ENCODE measurements at regions not wholly inside any gene's neighbourhood (a gene's known extent, or its start where the extent isn't known, plus 50 kb on each side); places are given as distances from the start of the nearest gene placed in this dataset.

- BruUV-seq (replicated peaks): no TSS peak
- Histone ChIP-seq H3K4me3 (replicated peaks in 1 of 2; ENCODE audit: low read depth in 1 of 2, low read length in 2 of 2) (no peak overlapping the region), H3K79me2 (ENCODE audit: insufficient read depth, low read length) (no peaks in the 10 kb centered on the region), H3K9me2 (ENCODE audit: insufficient read depth) (no peaks in the 10 kb centered on the region), H3K9me3 (ENCODE audit: control insufficient read depth in 1 of 2, insufficient read depth in 1 of 2, low read depth in 1 of 2, low read length in 2 of 2) (no peaks in the 10 kb centered on the region), H2AFZ (ENCODE audit: low read depth, low read length, poor library complexity, severe bottlenecking) (no peak overlapping the region), H3K4me2 (ENCODE audit: low read length) (no peak overlapping the region), H3K9ac (ENCODE audit: low read length) (no peak overlapping the region), H3K4me1 (ENCODE audit: control insufficient read depth in 1 of 2, insufficient read depth in 2 of 2, low read length in 2 of 2) (no peaks in the 10 kb centered on the region), H3K27ac (ENCODE audit: low read depth, low read length) (no peak overlapping the region), H3K27me3 (ENCODE audit: insufficient read depth, low read length) (no peaks in the 10 kb centered on the region), H3K36me3 (ENCODE audit: control insufficient read depth in 1 of 2, insufficient read depth in 2 of 2, low read length in 2 of 2) (no peaks in the 10 kb centered on the region), H4K20me1 (ENCODE audit: insufficient read depth) (no peaks in the 10 kb centered on the region)
- RAD21 ChIA-PET (ENCODE audit: low non-redundant PET in 1 of 2, low total read pairs in 2 of 2, uncharacterized antibody in 2 of 2, unreplicated experiment in 2 of 2): no interaction called here
- DNase-seq (ENCODE audit: low read depth, low spot score) (no peak), ATAC-seq (no peak)
- TF ChIP-seq YY1 (IDR thresholded peaks at IDR 0.05; ENCODE audit: extremely low read depth, insufficient replicate concordance, low read depth, low read length): no peak
- no peak for TF ChIP-seq JUND (IDR thresholded peaks at IDR 0.05)
- no peak for TF ChIP-seq TCF7L2 (IDR thresholded peaks at IDR 0.05; ENCODE audit: borderline replicate concordance, extremely low read depth, insufficient read depth, insufficient read length)
- TF ChIP-seq RAD21 (IDR thresholded peaks at IDR 0.05; ENCODE audit: low read depth): no peak
- TF ChIP-seq EGR1 (IDR thresholded peaks at IDR 0.05; ENCODE audit: low read depth): no peak
- TF ChIP-seq EZH2phosphoT487 (IDR thresholded peaks at IDR 0.05; ENCODE audit: borderline replicate concordance): no peak
- no peak for TF ChIP-seq EZH2 (IDR thresholded peaks at IDR 0.05)
- no peak for TF ChIP-seq ATF3 (IDR thresholded peaks at IDR 0.05)
- no peak for TF ChIP-seq REST (IDR thresholded peaks at IDR 0.05; ENCODE audit: low read depth)
- TF ChIP-seq CTCF (IDR thresholded peaks at IDR 0.05 in 2 of 3, conservative IDR thresholded peaks at IDR 0.05 in 1 of 3; ENCODE audit: borderline replicate concordance in 1 of 3, insufficient read depth in 1 of 3, low read depth in 2 of 3, low read length in 2 of 3): no peak
- no peak for TF ChIP-seq CEBPB (IDR thresholded peaks at IDR 0.05; ENCODE audit: low read depth)
- no peak for TF ChIP-seq SRF (IDR thresholded peaks at IDR 0.05; ENCODE audit: low read depth)
- TF ChIP-seq MAX (IDR thresholded peaks at IDR 0.05): no peak
- no peak for TF ChIP-seq ZFX (IDR thresholded peaks at IDR 0.05)
- no peak for TF ChIP-seq POLR2A (IDR thresholded peaks at IDR 0.05; ENCODE audit: borderline replicate concordance, extremely low read depth, insufficient read depth, insufficient read length)
- no peak for TF ChIP-seq ZNF274 (IDR thresholded peaks at IDR 0.05; ENCODE audit: low read depth, low read length)
- TF ChIP-seq ELF1 (IDR thresholded peaks at IDR 0.05; ENCODE audit: borderline replicate concordance, low read depth): no peak
- TF ChIP-seq ZBTB33 (IDR thresholded peaks at IDR 0.05; ENCODE audit: extremely low read depth, insufficient replicate concordance, low read length): no peak
- TF ChIP-seq SIN3A (IDR thresholded peaks at IDR 0.05; ENCODE audit: low read depth): no peak
- POLR2A ChIA-PET: no interaction called here
- intact Hi-C loops (cut with micrococcal nuclease): no loop called here
- CTCF ChIA-PET: no interaction called here
Measured at GRCh38 chrY:17238406-17238805, 641.6 kb downstream of the CDY2B start.
